Mucosa of stomach (tissue), 1 donor: ENCODE measurements at regions not wholly inside any gene's neighbourhood (a gene's known extent, or its start where the extent isn't known, plus 50 kb on each side); places are given as distances from the start of the nearest gene placed in this dataset.
"Not testable (repeated sequence)": the region's sequence is repeated elsewhere in the genome, so short reads cannot be mapped to it uniquely, and the experiment has no call there.

Source experiments
- H3K27me3 ChIP-seq: one replicate; pipeline ENCODE4 v1.7.0; 2013; ENCODE audit warnings: mild to moderate bottlenecking, low read length; ENCODE audit not compliant: control insufficient read depth, insufficient read depth
- H3K36me3 ChIP-seq: one replicate; pipeline ENCODE4 v1.7.0; 2013; ENCODE audit warnings: low read length; ENCODE audit not compliant: control insufficient read depth, insufficient read depth
- H3K4me1 ChIP-seq: one replicate; pipeline ENCODE4 v1.7.0; 2013; ENCODE audit warnings: mild to moderate bottlenecking, low read length; ENCODE audit not compliant: control insufficient read depth, insufficient read depth
- H3K4me3 ChIP-seq: one replicate; pipeline ENCODE4 v1.7.0; 2013; ENCODE audit warnings: low read length
- H3K9ac ChIP-seq: one replicate; pipeline ENCODE4 v1.7.0; 2013; ENCODE audit warnings: mild to moderate bottlenecking, low read length, moderate library complexity
- H3K9me3 ChIP-seq: one replicate; pipeline ENCODE4 v1.7.0; 2013; ENCODE audit warnings: mild to moderate bottlenecking, low read length, moderate library complexity; ENCODE audit not compliant: control insufficient read depth
- donor health status: Pancreatic carcinoma.

DNA sequence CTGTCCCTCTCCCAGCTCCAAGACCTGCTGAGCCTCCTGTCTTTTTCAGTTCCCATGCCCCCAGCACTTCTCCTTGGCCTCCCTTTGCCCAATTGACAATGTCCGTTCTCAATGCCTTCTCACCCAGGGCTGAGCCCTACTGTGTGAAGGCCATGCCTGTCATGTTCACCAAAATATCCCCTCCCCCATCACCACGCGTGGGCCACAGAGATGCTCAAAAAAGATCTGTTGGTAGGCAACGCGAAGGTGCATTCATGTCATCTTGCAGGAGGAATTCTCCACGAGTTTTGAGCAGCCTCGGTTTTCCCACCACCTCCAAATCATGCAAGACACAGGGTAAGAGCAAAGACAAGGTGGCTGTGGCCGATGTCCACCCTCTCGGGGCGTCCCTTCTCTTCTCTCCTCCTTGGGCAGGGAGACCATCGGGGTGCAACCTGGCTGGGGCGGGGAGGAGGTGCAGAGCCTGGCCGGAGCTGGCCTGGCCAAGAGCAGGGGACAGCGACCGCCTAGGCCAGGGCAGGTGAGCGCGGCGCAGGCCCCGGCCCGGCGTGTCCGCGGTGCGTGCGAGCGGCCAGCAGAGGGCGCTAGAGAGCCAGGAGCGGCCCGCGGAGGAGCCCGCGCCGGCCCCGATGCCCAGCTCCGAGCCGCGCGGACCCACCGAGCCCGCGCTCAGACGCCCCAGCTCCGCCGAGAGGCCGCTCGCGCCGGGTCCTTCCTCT is 56.3 kb upstream of the KRTAP5-11 start:
- not testable (repeated sequence) for H3K4me1 ChIP-seq, H3K36me3 ChIP-seq, H3K9me3 ChIP-seq, H3K27me3 ChIP-seq, H3K4me3 ChIP-seq
- H3K9ac ChIP-seq, result peak overlapping the region; percentile 28

DNA sequence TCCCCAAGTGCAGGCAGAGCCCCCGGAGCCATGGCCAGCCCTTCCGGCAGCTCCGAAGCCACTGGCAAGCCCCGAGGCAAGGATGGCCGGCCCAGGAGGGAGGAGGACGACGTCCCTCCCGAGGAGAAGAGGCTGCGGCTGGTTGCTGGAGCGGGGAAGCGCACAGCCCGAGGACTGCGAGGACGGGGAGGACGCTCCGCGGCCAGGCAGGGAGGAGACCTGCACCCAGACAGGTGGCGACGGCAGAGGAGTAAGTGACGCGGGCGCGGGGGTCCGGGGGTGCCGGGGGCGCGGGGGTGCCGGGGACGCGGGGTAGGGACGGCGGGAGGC is 56.8 kb upstream of the KRTAP5-11 start:
- not testable (repeated sequence) for H3K4me3 ChIP-seq, H3K36me3 ChIP-seq, H3K4me1 ChIP-seq, H3K27me3 ChIP-seq, H3K9me3 ChIP-seq
- peak overlapping the region; percentile 28 for H3K9ac ChIP-seq

DNA sequence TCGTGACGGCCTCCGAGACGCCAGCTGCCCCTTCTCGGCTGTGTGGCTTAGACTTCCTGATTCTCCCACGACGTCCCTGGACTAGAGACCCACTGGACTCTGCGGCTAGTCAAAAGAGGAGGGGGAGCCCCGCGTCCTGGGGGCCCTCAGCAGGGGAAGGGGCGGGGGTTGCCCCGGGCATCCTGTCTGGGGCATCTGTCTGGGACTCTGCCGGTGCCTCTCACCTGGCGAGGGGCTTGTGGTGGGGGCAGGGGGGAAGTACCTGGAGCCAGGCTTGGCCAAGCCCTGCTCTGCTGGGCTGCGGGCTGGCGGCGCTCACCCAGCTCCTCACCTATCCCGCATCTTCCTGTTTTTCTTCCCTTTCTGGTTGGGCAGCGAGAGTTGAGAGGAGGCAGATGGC is 57.2 kb upstream of the KRTAP5-11 start:
- H3K4me1 ChIP-seq, H3K36me3 ChIP-seq, H3K27me3 ChIP-seq, H3K9me3 ChIP-seq, H3K9ac ChIP-seq, H3K4me3 ChIP-seq: not testable (repeated sequence)

GRCh38 chr11:71647078-71647477 is 64.4 kb upstream of the KRTAP5-11 start:
- not testable (repeated sequence) for H3K9ac ChIP-seq, H3K27me3 ChIP-seq, H3K4me3 ChIP-seq, H3K36me3 ChIP-seq, H3K9me3 ChIP-seq
- H3K4me1 ChIP-seq, result peaks cover 14% of the 10 kb centered on the region

- H3K9ac ChIP-seq, H3K9me3 ChIP-seq, H3K4me3 ChIP-seq, H3K36me3 ChIP-seq, H3K27me3 ChIP-seq: not testable (repeated sequence)
- peaks cover 10% of the 10 kb centered on the region for H3K4me1 ChIP-seq
These were observed 70.3 kb upstream of the KRTAP5-11 start for GRCh38 chr11:71652998-71653397.

GRCh38 chr11:71654423-71654822 is 71.7 kb upstream of the KRTAP5-11 start:
- H3K9me3 ChIP-seq, H3K4me3 ChIP-seq, H3K9ac ChIP-seq, H3K27me3 ChIP-seq, H3K36me3 ChIP-seq, H3K4me1 ChIP-seq: not testable (repeated sequence)

DNA sequence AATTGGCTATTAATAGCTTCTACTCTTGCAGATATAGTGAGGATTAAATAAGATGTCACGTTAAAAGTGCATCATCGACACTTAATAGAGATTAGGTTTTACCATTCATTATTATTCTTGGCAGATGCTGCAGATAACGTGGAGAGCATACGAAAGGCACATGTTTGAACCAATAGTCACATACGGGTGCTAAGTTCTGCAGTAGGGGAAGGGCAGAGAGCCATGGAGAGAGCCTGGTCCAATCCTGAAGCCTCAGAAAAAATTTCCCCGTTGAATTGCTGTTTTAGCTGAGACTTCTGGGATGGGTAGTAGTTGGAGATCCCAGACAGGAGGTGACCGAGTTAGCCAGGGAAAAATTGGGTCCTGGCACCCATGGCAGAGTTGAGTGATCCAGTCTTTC is 72.4 kb upstream of the KRTAP5-11 start:
- H3K9me3 ChIP-seq, H3K27me3 ChIP-seq, H3K4me3 ChIP-seq, H3K9ac ChIP-seq, H3K36me3 ChIP-seq, H3K4me1 ChIP-seq: not testable (repeated sequence)

DNA sequence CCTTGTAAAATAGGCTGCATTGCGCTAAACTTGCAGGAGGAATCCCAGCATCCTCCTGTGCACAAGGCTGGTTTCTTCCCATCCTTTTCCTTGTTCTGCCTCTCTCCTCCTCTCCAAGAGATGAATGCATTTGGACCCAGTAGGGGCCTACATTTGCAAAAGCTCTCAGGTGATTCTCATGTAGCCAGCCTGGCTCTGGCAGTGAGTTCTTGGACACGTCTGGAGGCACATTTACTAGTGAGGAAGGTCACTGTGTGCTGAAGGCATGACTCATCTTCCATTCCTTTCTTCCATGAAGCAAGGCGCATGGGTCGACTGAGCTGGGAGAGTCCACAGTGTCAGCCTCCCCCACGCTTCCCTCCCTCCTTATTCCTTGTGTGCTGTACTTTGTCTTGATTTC is 73.8 kb upstream of the KRTAP5-11 start:
- H3K4me3 ChIP-seq, H3K36me3 ChIP-seq, H3K9me3 ChIP-seq, H3K4me1 ChIP-seq, H3K27me3 ChIP-seq, H3K9ac ChIP-seq: not testable (repeated sequence)

GRCh38 chr11:71664941-71665340 is 82.3 kb upstream of the KRTAP5-11 start:
- H3K9ac ChIP-seq, H3K27me3 ChIP-seq: not testable (repeated sequence)

DNA sequence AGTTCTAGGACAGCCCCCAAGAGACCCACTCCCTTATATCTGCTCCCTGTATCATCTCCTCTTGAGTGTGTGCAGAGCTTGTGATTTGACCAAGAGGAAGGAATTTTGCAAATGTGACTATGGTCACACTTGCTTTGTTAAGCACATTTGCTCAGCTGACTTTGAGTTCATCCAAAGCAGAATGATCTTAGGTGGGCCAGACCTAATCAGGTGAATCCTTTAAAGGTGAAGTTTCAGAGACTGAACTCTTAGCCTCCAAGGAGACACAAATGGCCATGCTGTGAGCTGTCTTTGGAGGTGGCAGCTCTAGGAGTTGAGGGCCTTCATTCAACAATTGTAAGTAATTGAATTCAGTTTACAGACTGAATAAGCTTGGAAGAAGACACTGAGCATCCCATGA is 115.4 kb upstream of the KRTAP5-11 start:
- not testable (repeated sequence) for H3K4me1 ChIP-seq, H3K27me3 ChIP-seq, H3K9ac ChIP-seq, H3K36me3 ChIP-seq, H3K9me3 ChIP-seq, H3K4me3 ChIP-seq

More at GRCh38 chr11:71664941-71665340, 82.3 kb upstream of the KRTAP5-11 start:
- H3K4me3 ChIP-seq, H3K36me3 ChIP-seq, H3K9me3 ChIP-seq, H3K4me1 ChIP-seq: not testable (repeated sequence)

DNA sequence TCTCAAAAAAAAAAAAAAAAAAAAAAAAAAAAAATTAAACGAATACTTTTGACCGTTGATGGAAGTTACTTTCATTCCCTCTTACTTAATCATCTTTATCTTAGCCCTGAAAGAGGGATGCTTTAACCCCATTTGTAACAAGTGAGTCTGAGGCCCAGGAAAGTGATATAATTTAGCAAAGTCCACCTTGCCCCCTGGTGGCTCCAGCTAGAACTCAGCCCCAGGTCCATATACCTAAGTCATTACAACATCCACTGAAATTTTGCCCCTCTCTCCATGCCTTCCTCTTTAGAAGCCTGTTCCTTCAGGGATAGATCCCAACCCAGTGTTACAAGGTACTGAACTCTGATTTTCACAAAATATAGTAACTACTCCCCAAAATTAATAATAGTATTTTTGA is 116.3 kb upstream of the KRTAP5-11 start:
- H3K9me3 ChIP-seq, H3K4me1 ChIP-seq, H3K27me3 ChIP-seq, H3K9ac ChIP-seq, H3K36me3 ChIP-seq, H3K4me3 ChIP-seq: not testable (repeated sequence)

DNA sequence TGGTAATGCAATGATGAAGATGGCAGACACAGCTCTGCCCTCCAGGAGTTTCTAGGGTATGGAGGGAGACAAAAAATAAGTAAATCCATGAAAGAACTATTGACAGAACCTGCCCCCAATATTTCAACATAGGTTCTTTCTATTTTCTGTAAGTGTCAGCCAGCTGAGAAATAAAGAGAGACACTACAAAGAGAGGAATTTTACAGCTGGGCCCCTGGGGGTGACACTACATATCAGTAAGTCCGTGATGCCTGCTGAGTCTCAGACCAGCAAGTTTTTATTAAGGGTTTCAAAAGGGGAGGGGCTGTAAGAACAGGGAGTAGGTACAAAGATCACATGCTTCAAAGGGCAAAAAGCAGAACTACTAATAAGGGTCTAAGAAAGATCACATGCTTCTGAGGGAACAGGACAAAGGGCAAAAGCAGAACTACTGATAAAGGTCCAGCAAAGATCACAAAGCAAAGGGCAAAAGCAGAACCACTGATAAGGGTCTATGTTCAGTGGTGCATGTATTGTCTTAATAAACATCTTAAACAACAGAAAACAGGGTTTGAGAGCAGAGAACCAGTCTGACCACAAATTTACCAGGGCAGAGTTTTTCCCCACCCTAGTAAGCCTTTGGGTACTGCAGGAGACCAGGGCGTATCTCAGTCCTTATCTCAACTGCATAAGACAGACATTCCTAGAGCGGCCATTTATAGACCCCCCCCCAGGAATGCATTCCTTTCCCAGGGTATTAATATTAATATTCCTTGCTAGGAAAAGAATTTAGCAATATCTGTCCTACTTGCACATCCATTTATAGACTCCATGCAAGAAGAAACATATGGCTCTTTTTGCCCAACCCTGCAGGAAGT is 119.0 kb upstream of the KRTAP5-11 start:
- H3K4me3 ChIP-seq, H3K9me3 ChIP-seq, H3K36me3 ChIP-seq, H3K9ac ChIP-seq, H3K4me1 ChIP-seq, H3K27me3 ChIP-seq: not testable (repeated sequence)
